ENCODE measurements at regions not wholly inside any gene's neighbourhood (a gene's known extent, or its start where the extent isn't known, plus 50 kb on each side); places are given as distances from the start of the nearest gene placed in this dataset.

DNA sequence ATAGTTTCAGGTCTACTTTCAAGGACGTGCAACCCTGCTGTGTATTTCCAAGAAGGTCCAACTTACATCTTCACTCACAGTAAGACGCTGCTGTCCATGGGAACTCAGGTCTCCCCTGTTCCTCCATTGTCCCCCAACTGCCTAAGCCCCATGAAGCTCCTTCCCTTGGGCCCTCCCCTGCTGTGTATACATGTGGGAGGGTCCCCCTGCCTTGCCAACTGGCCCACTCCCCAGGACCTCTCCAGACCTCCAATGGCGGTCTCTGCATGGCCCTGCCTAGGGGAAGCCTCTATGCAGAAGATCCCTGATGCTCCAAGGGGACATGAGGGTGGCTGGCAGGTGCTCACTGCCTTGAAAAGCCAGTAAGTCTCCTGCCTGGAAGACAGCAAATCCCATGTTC lies 186.7 kb upstream of the CST7 start:
- TF ChIP-seq POLR2A (IDR thresholded peaks at IDR 0.05) (no peak), CTCF (IDR thresholded peaks at IDR 0.05 in 4 of 5, conservative IDR thresholded peaks at IDR 0.05 in 1 of 5) (no peak)
